ENCODE measurements at regions not wholly inside any gene's neighbourhood (a gene's known extent, or its start where the extent isn't known, plus 50 kb on each side); places are given as distances from the start of the nearest gene placed in this dataset.

- no peak for TF ChIP-seq CTCF (IDR thresholded peaks at IDR 0.05)
- TF ChIP-seq ZFX (IDR thresholded peaks at IDR 0.05; ENCODE audit: borderline replicate concordance) = no peak
- H3K27ac ChIP-seq = no peak overlapping the region
These were observed 116.5 kb upstream of the LRRC7 start for GRCh38 chr1:69451196-69451595.

GRCh38 chr1:69455718-69456117, 112.0 kb upstream of the LRRC7 start:
- no peak overlapping the region for H3K27ac ChIP-seq
- TF ChIP-seq CTCF (IDR thresholded peaks at IDR 0.05) = no peak
- TF ChIP-seq ZFX (IDR thresholded peaks at IDR 0.05; ENCODE audit: borderline replicate concordance) = no peak

GRCh38 chr1:69459244-69459643, 108.5 kb upstream of the LRRC7 start:
- no peak overlapping the region for H3K27ac ChIP-seq
- TF ChIP-seq CTCF (IDR thresholded peaks at IDR 0.05) (no peak), ZFX (IDR thresholded peaks at IDR 0.05; ENCODE audit: borderline replicate concordance) (no peak)

- no peak overlapping the region for H3K27ac ChIP-seq
- TF ChIP-seq ZFX (IDR thresholded peaks at IDR 0.05; ENCODE audit: borderline replicate concordance) (no peak), CTCF (IDR thresholded peaks at IDR 0.05) (no peak)
These were observed 92.7 kb upstream of the LRRC7 start for GRCh38 chr1:69475021-69475420.

GRCh38 chr1:69479734-69480133, 88.0 kb upstream of the LRRC7 start:
- TF ChIP-seq CTCF (IDR thresholded peaks at IDR 0.05) (no peak), ZFX (IDR thresholded peaks at IDR 0.05; ENCODE audit: borderline replicate concordance) (no peak)
- no peak overlapping the region for H3K27ac ChIP-seq

- TF ChIP-seq CTCF (IDR thresholded peaks at IDR 0.05) (no peak), ZFX (IDR thresholded peaks at IDR 0.05; ENCODE audit: borderline replicate concordance) (no peak)
- H3K27ac ChIP-seq = no peak overlapping the region
These were observed 84.5 kb upstream of the LRRC7 start for GRCh38 chr1:69483246-69483645.

GRCh38 chr1:69485616-69486015, 82.1 kb upstream of the LRRC7 start:
- TF ChIP-seq ZFX (IDR thresholded peaks at IDR 0.05; ENCODE audit: borderline replicate concordance) = no peak
- TF ChIP-seq CTCF (IDR thresholded peaks at IDR 0.05) = no peak
- H3K27ac ChIP-seq = no peak overlapping the region

All from 22Rv1 (cell line).